ENCODE measurements at regions not wholly inside any gene's neighbourhood (a gene's known extent, or its start where the extent isn't known, plus 50 kb on each side); places are given as distances from the start of the nearest gene placed in this dataset.
A peak's percentile ranks its signal among the peaks of the same experiment; 100 is the strongest.

DNA sequence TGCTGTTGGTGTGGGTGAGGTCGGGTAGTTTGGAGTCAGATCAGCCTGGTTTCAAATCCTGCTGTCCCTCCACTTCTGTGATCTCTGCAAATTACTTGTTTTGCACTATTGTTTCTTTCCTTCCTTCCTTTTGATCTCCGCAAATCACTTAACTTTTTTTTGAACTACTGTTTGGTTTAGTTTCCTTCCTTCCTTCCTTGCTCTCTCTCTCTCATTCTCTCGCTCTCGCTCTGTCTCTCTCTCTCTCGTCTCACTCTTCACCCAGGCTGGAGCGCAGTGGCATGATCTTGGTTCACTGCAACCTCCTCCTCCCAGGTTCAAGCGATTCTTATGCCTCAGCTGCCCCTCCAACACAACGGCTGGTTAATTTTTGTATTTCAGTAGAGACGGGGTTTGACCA is 141.6 kb upstream of the ITGA6 start:
- Histone ChIP-seq H3K9ac (ENCODE audit: low read depth in 2 of 2, low read length in 2 of 2) (no peak overlapping the region), H3K9me3 (no peaks in the 10 kb centered on the region)

GRCh38 chr2:172287190-172287589 is 140.2 kb upstream of the ITGA6 start:
- Histone ChIP-seq H3K36me3 (no peaks in the 10 kb centered on the region), H3K4me1 (no peaks in the 10 kb centered on the region), H3K9ac (ENCODE audit: low read depth in 2 of 2, low read length in 2 of 2) (no peak overlapping the region), H3K27me3 (no peaks in the 10 kb centered on the region), H3K4me3 (no peak overlapping the region), H3K27ac (no peak overlapping the region), H3K9me3 (no peaks in the 10 kb centered on the region)
- no peak for TF ChIP-seq CTCF (IDR thresholded peaks at IDR 0.05)
- intact Hi-C loops (cut with DNase I), result no loop called here
- no peak for DNase-seq

More for the DNA sequence above, 141.6 kb upstream of the ITGA6 start:
- no peak overlapping the region for H3K27ac ChIP-seq
- no peaks in the 10 kb centered on the region for H3K36me3 ChIP-seq
- no peak for TF ChIP-seq CTCF (IDR thresholded peaks at IDR 0.05)
- no peak for DNase-seq
- intact Hi-C loops (cut with DNase I), result no loop called here
- H3K4me1 ChIP-seq, result no peaks in the 10 kb centered on the region
- H3K27me3 ChIP-seq, result no peaks in the 10 kb centered on the region
- no peak overlapping the region for H3K4me3 ChIP-seq

DNA sequence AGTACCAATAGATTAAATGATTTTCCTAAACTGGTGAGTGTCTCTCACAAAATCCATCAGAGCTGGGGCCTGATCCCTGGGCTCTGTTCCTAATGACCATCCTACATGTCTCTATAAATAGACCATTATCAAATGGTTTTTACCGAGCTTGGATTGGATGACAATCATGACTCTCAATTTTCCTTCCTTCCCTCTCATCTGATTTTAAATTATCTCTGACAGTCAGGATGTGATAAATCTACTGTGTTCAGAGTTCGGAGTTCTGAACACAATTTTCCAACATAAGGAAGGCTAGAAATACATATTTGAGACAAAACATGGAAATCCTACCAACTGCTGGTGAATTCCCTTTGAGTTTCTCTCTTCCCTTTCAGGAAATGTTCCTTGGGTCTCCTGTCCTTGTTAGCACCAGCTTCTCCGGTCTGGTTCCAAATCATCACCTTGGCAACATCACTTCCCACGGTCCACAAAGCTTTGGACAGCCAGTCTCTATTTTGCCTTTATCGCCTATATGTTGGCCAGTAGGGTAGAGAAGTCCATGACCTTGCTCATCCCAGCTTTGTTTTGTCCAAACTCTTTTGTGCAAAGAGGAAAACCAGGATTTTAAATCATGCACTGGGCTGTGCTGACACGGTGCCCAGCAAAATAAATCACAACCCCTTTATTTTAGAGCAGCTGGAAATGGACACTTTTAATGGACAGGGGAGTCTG is 139.6 kb upstream of the ITGA6 start:
- Histone ChIP-seq H3K27ac (no peak overlapping the region), H3K9ac (ENCODE audit: low read depth in 2 of 2, low read length in 2 of 2) (no peak overlapping the region), H3K9me3 (no peaks in the 10 kb centered on the region), H3K4me3 (no peak overlapping the region), H3K36me3 (no peaks in the 10 kb centered on the region), H3K27me3 (no peaks in the 10 kb centered on the region), H3K4me1 (no peaks in the 10 kb centered on the region)
- no peak for DNase-seq
- intact Hi-C loops (cut with DNase I), result no loop called here
- no peak for TF ChIP-seq CTCF (IDR thresholded peaks at IDR 0.05)

DNA sequence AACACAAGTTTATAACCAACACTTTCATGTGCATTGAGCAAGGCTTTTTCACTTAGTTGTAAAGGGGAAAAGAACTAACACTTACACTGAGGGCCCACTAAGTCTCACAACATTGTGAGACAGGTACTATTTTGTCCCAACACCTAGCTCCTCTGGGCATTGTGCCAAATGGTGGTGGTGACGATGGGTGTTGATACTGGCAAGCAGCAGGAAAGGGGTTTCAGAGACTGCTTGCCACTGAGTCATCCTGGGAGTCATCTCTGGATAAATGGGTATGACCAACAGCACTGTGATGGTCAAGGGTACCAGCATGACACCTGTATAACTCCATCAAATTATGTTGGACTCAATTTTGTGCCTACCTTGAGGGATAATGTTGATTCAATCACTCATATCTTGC is 138.8 kb upstream of the ITGA6 start:
- no peaks in the 10 kb centered on the region for H3K27me3 ChIP-seq
- no peak overlapping the region for H3K9ac ChIP-seq (ENCODE audit: low read depth in 2 of 2, low read length in 2 of 2)
- no peak for TF ChIP-seq CTCF (IDR thresholded peaks at IDR 0.05)
- H3K36me3 ChIP-seq, result no peaks in the 10 kb centered on the region
- H3K27ac ChIP-seq, result no peak overlapping the region
- H3K4me3 ChIP-seq, result no peak overlapping the region
- no peak for DNase-seq
- H3K9me3 ChIP-seq, result no peaks in the 10 kb centered on the region
- intact Hi-C loops (cut with DNase I), result no loop called here
- H3K4me1 ChIP-seq, result no peaks in the 10 kb centered on the region

GRCh38 chr2:172293952-172294351 is 133.4 kb upstream of the ITGA6 start:
- peaks cover 7% of the 10 kb centered on the region for H3K4me1 ChIP-seq
- no peak overlapping the region for H3K4me3 ChIP-seq
- peak; percentile 86 for DNase-seq
- H3K36me3 ChIP-seq, result no peaks in the 10 kb centered on the region
- H3K9me3 ChIP-seq, result no peaks in the 10 kb centered on the region
- H3K27me3 ChIP-seq, result no peaks in the 10 kb centered on the region
- H3K9ac ChIP-seq (ENCODE audit: low read depth in 2 of 2, low read length in 2 of 2), result peak overlapping the region in 1 of 2 donors; percentile 9
- intact Hi-C loops (cut with DNase I), result no loop called here
- no peak for TF ChIP-seq CTCF (IDR thresholded peaks at IDR 0.05)
- no peak overlapping the region for H3K27ac ChIP-seq
